ENCODE measurements at regions not wholly inside any gene's neighbourhood (a gene's known extent, or its start where the extent isn't known, plus 50 kb on each side); places are given as distances from the start of the nearest gene placed in this dataset.

DNA sequence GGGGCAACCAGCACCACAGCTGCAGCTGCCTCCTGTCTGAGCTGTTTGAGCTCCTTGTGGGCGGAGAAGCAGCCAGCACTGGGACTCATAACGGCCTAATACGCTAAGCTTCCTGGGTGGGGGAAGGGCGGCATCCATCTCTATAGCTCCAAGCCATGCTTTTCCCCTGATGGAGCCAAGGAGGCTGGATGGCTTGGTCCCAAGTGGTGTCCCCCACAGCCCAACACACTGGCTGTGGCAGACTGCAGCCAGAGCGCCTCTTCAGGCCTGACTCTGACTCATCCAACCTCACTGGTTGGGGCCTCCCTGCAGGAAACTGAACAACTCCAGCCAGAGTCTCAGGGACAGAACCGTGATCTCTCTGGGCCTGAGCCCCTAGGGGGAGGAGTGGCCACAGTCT, 537.3 kb downstream of the SUCLA2 start:
- Mint-ChIP-seq H3K4me3 (no peak overlapping the region), H3K9me3 (peaks cover 8 to 31% (median 17%) of the 10 kb centered on the region in 7 donors), H3K4me1 (peaks cover 3% of the 10 kb centered on the region), H3K36me3 (no peaks in the 10 kb centered on the region), H3K27me3 (ENCODE audit: low read depth in 3 of 3) (peaks cover 0 to 3% (median 1%) of the 10 kb centered on the region in 3 donors), H3K27ac (no peak overlapping the region)
- no peaks in the 10 kb centered on the region for H3K27me3 ChIP-seq (ENCODE audit: control insufficient read depth in 2 of 2, insufficient read depth in 2 of 2, low read length in 2 of 2)
- H3K4me3 ChIP-seq (replicated peaks in 1 of 3; ENCODE audit: low read depth in 2 of 3, low read length in 3 of 3), result no peak overlapping the region
- H2AFZ ChIP-seq (ENCODE audit: insufficient read depth, low read depth, low read length, poor library complexity, severe bottlenecking), result no peak overlapping the region
- intact Hi-C loops (cut with micrococcal nuclease), result no loop called here
- no peaks in the 10 kb centered on the region for H3K36me3 ChIP-seq (replicated peaks in 1 of 2; ENCODE audit: control insufficient read depth in 1 of 2, insufficient read depth in 2 of 2, low read length in 2 of 2)
- peaks cover 0 to 15% of the 10 kb centered on the region in 2 donors for H3K9me3 ChIP-seq (replicated peaks in 1 of 2; ENCODE audit: control insufficient read depth in 1 of 2, insufficient read depth in 1 of 2, low read length in 2 of 2)
- no peaks in the 10 kb centered on the region for H3K79me2 ChIP-seq (ENCODE audit: insufficient read depth, low read length)
- no peak overlapping the region for H3K27ac ChIP-seq (ENCODE audit: low read depth in 1 of 2, low read length in 2 of 2)
- TF ChIP-seq, protein P1, sequence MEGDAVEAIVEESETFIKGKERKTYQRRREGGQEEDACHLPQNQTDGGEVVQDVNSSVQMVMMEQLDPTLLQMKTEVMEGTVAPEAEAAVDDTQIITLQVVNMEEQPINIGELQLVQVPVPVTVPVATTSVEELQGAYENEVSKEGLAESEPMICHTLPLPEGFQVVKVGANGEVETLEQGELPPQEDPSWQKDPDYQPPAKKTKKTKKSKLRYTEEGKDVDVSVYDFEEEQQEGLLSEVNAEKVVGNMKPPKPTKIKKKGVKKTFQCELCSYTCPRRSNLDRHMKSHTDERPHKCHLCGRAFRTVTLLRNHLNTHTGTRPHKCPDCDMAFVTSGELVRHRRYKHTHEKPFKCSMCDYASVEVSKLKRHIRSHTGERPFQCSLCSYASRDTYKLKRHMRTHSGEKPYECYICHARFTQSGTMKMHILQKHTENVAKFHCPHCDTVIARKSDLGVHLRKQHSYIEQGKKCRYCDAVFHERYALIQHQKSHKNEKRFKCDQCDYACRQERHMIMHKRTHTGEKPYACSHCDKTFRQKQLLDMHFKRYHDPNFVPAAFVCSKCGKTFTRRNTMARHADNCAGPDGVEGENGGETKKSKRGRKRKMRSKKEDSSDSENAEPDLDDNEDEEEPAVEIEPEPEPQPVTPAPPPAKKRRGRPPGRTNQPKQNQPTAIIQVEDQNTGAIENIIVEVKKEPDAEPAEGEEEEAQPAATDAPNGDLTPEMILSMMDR (IDR thresholded peaks at IDR 0.05), result no peak
- no peaks in the 10 kb centered on the region for H3K4me1 ChIP-seq (ENCODE audit: control insufficient read depth in 1 of 2, insufficient read depth in 2 of 2, low read length in 2 of 2)
- WGBS (ENCODE audit: insufficient coverage), result 100% methylated on average over 1 of the region's 6 CpGs
- no peak for DNase-seq
- no peak overlapping the region for H3K4me2 ChIP-seq (replicated peaks; ENCODE audit: extremely low read depth, low read length, poor library complexity, severe bottlenecking)
- no peaks in the 10 kb centered on the region for H4K20me1 ChIP-seq (ENCODE audit: insufficient read depth, low read length)
- H3K9ac ChIP-seq (ENCODE audit: insufficient read depth, low read length, poor library complexity, severe bottlenecking), result no peak overlapping the region

- WGBS (ENCODE audit: insufficient coverage), result 100% methylated on average over 2 of the region's 2 CpGs
- no peak overlapping the region for H3K4me3 ChIP-seq (replicated peaks in 1 of 3; ENCODE audit: low read depth in 2 of 3, low read length in 3 of 3)
- H3K9me3 ChIP-seq (replicated peaks in 1 of 2; ENCODE audit: control insufficient read depth in 1 of 2, insufficient read depth in 1 of 2, low read length in 2 of 2), result peaks cover 0 to 15% of the 10 kb centered on the region in 2 donors
- H3K9ac ChIP-seq (ENCODE audit: insufficient read depth, low read length, poor library complexity, severe bottlenecking), result no peak overlapping the region
- H3K4me2 ChIP-seq (replicated peaks; ENCODE audit: extremely low read depth, low read length, poor library complexity, severe bottlenecking), result no peak overlapping the region
- intact Hi-C loops (cut with micrococcal nuclease), result no loop called here
- no peaks in the 10 kb centered on the region for H3K27me3 ChIP-seq (ENCODE audit: control insufficient read depth in 2 of 2, insufficient read depth in 2 of 2, low read length in 2 of 2)
- no peaks in the 10 kb centered on the region for H3K79me2 ChIP-seq (ENCODE audit: insufficient read depth, low read length)
- TF ChIP-seq, protein P1 (IDR thresholded peaks at IDR 0.05), result no peak
- peaks cover 3% of the 10 kb centered on the region for H3K4me1 Mint-ChIP-seq
- no peak for DNase-seq
- peaks cover 0 to 3% (median 1%) of the 10 kb centered on the region in 3 donors for H3K27me3 Mint-ChIP-seq (ENCODE audit: low read depth in 3 of 3)
- no peak overlapping the region for H3K4me3 Mint-ChIP-seq
- H4K20me1 ChIP-seq (ENCODE audit: insufficient read depth, low read length), result no peaks in the 10 kb centered on the region
- H3K27ac ChIP-seq (ENCODE audit: low read depth in 1 of 2, low read length in 2 of 2), result no peak overlapping the region
- H3K9me3 Mint-ChIP-seq, result peaks cover 7 to 27% (median 15%) of the 10 kb centered on the region in 7 donors
- H3K4me1 ChIP-seq (ENCODE audit: control insufficient read depth in 1 of 2, insufficient read depth in 2 of 2, low read length in 2 of 2), result no peaks in the 10 kb centered on the region
- no peak overlapping the region for H2AFZ ChIP-seq (ENCODE audit: insufficient read depth, low read depth, low read length, poor library complexity, severe bottlenecking)
- H3K27ac Mint-ChIP-seq, result peak overlapping the region in 1 of 7 donors; percentile 35
- no peaks in the 10 kb centered on the region for H3K36me3 Mint-ChIP-seq
- H3K36me3 ChIP-seq (replicated peaks in 1 of 2; ENCODE audit: control insufficient read depth in 1 of 2, insufficient read depth in 2 of 2, low read length in 2 of 2), result no peaks in the 10 kb centered on the region
These were observed 538.1 kb downstream of the SUCLA2 start for GRCh38 chr13:47463002-47463401.
